NCI-H82 treated with DMSO at 0.1 percent for 48 hours (cell line): ENCODE measurements at regions not wholly inside any gene's neighbourhood (a gene's known extent, or its start where the extent isn't known, plus 50 kb on each side); places are given as distances from the start of the nearest gene placed in this dataset.
"Not testable (repeated sequence)": the region's sequence is repeated elsewhere in the genome, so short reads cannot be mapped to it uniquely, and the experiment has no call there.

ENCODE experiments used
- DNase-seq: peaks from one replicate; lab custom pipeline; 2025; ENCODE audit not compliant: unreplicated experiment; lab: John Stamatoyannopoulos, UW

GRCh38 chr3:101946906-101947305, 97.6 kb downstream of the NFKBIZ start:
- no peak for DNase-seq

GRCh38 chr3:101950510-101950909, 101.2 kb downstream of the NFKBIZ start:
- no peak for DNase-seq

GRCh38 chr3:101950985-101951733, 101.8 kb downstream of the NFKBIZ start:
- no peak for DNase-seq

- no peak for DNase-seq
These were observed 105.0 kb downstream of the NFKBIZ start for GRCh38 chr3:101954361-101954760.

GRCh38 chr3:101954936-101955335, 105.6 kb downstream of the NFKBIZ start:
- no peak for DNase-seq

GRCh38 chr3:101962055-101962454, 112.7 kb downstream of the NFKBIZ start:
- DNase-seq: no peak

- no peak for DNase-seq
These were observed 114.6 kb downstream of the NFKBIZ start for GRCh38 chr3:101963902-101964362.

- DNase-seq: no peak
These were observed 115.5 kb downstream of the NFKBIZ start for GRCh38 chr3:101964861-101965260.

GRCh38 chr3:101966226-101966625, 116.9 kb downstream of the NFKBIZ start:
- DNase-seq: no peak

GRCh38 chr3:101970212-101970611, 120.9 kb downstream of the NFKBIZ start:
- no peak for DNase-seq

- DNase-seq: no peak
These were observed 121.6 kb downstream of the NFKBIZ start for GRCh38 chr3:101970905-101971304.

- DNase-seq: no peak
These were observed 123.3 kb downstream of the NFKBIZ start for GRCh38 chr3:101972430-101973162.

- no peak for DNase-seq
These were observed 123.8 kb downstream of the NFKBIZ start for GRCh38 chr3:101973163-101973505.

GRCh38 chr3:101975415-101975814, 126.1 kb downstream of the NFKBIZ start:
- not testable (repeated sequence) for DNase-seq

- DNase-seq: no peak
These were observed 127.2 kb downstream of the NFKBIZ start for GRCh38 chr3:101976473-101976872.

GRCh38 chr3:101978348-101978747, 129.0 kb downstream of the NFKBIZ start:
- no peak for DNase-seq

GRCh38 chr3:101979033-101979432, 129.7 kb downstream of the NFKBIZ start:
- DNase-seq: no peak

GRCh38 chr3:101984356-101984755, 135.0 kb downstream of the NFKBIZ start:
- DNase-seq: no peak

GRCh38 chr3:101988596-101988995, 139.3 kb downstream of the NFKBIZ start:
- DNase-seq: no peak

- DNase-seq: no peak
These were observed 140.4 kb downstream of the NFKBIZ start for GRCh38 chr3:101989578-101990200.

- DNase-seq: no peak
These were observed 143.5 kb downstream of the NFKBIZ start for GRCh38 chr3:101992863-101993262.

GRCh38 chr3:101994386-101994785, 145.1 kb downstream of the NFKBIZ start:
- DNase-seq: no peak
